GM23338 (cell line): ENCODE measurements at regions not wholly inside any gene's neighbourhood (a gene's known extent, or its start where the extent isn't known, plus 50 kb on each side); places are given as distances from the start of the nearest gene placed in this dataset.

ENCODE experiments used
- ATAC-seq: fragments of 200-7000 bp; cut with Tn5 transposase; 3 replicates; pipeline ENCODE4 v1.9.1; 2020
- DNase-seq: peaks from one replicate; pipeline ENCODE4 v3.0.0-alpha.2; 2015; ENCODE audit warnings: low spot score
- H2AFZ ChIP-seq: fragments of 200-600 bp; sonication (generic); 2 replicates; pipeline ENCODE4 v1.8.0; 2016; ENCODE audit warnings: antibody characterized with exemption, mild to moderate bottlenecking, moderate library complexity
- H3F3A ChIP-seq: fragments of 200-600 bp; sonication (generic); replicated peaks from 2 replicates; pipeline ENCODE4 v1.8.0; 2017; ENCODE audit warnings: antibody characterized with exemption, mixed run types, low read depth
- H3K27ac ChIP-seq: fragments of 200-600 bp; sonication (generic); 2 replicates; pipeline ENCODE4 v1.6.1; 2016; ENCODE audit warnings: low read depth
- H3K27me3 ChIP-seq: fragments of 200-600 bp; sonication (generic); 2 replicates; pipeline ENCODE4 v1.8.0; 2016; ENCODE audit warnings: mild to moderate bottlenecking, mixed run types, moderate library complexity; ENCODE audit not compliant: insufficient read depth
- H3K36me3 ChIP-seq: fragments of 200-600 bp; sonication (generic); 2 replicates; pipeline ENCODE4 v1.8.0; 2016; ENCODE audit warnings: mild to moderate bottlenecking; ENCODE audit not compliant: insufficient read depth
- H3K4me1 ChIP-seq: fragments of 200-600 bp; sonication (generic); 2 replicates; pipeline ENCODE4 v1.8.0; 2016; ENCODE audit warnings: mild to moderate bottlenecking, moderate library complexity; ENCODE audit not compliant: insufficient read depth
- H3K4me2 ChIP-seq: fragments of 200-600 bp; sonication (generic); 2 replicates; pipeline ENCODE4 v1.7.1; 2017; ENCODE audit warnings: mixed run types
- H3K4me3 ChIP-seq: fragments of 200-600 bp; sonication (generic); 2 replicates; pipeline ENCODE4 v1.6.1; 2016; ENCODE audit warnings: mixed run types
- H3K79me2 ChIP-seq: fragments of 200-600 bp; sonication (generic); replicated peaks from 2 replicates; pipeline ENCODE4 v1.8.0; 2017; ENCODE audit warnings: mild to moderate bottlenecking; ENCODE audit not compliant: insufficient read depth
- H3K9me2 ChIP-seq: fragments of 200-600 bp; sonication (generic); 2 replicates; pipeline ENCODE4 v1.8.0; 2017; ENCODE audit not compliant: insufficient read depth
- H4K20me1 ChIP-seq: fragments of 200-600 bp; sonication (generic); replicated peaks from 2 replicates; pipeline ENCODE4 v1.8.0; 2017; ENCODE audit warnings: mild to moderate bottlenecking; ENCODE audit not compliant: insufficient read depth
- H3K27ac Mint-ChIP-seq: 2 replicates; pipeline ENCODE4 v1.8.0; 2020; ENCODE audit warnings: inconsistent platforms, mild to moderate bottlenecking, moderate library complexity, mixed read lengths
- H3K27me3 Mint-ChIP-seq: 3 replicates; pipeline ENCODE4 v1.8.0; 2022; ENCODE audit warnings: low read depth, mild to moderate bottlenecking, moderate library complexity, mixed read lengths, inconsistent platforms; ENCODE audit not compliant: insufficient read depth, poor library complexity
- H3K36me3 Mint-ChIP-seq: 3 replicates; pipeline ENCODE4 v1.8.0; 2021; ENCODE audit warnings: low read depth, mild to moderate bottlenecking, inconsistent platforms, moderate library complexity, mixed read lengths
- H3K4me1 Mint-ChIP-seq: 3 replicates; pipeline ENCODE4 v1.8.0; 2020; ENCODE audit warnings: mild to moderate bottlenecking, inconsistent platforms, mixed read lengths
- H3K4me3 Mint-ChIP-seq: 3 replicates; pipeline ENCODE4 v1.8.0; 2021; ENCODE audit warnings: moderate library complexity, mild to moderate bottlenecking, inconsistent platforms, mixed read lengths
- H3K9me3 Mint-ChIP-seq: 3 replicates; pipeline ENCODE4 v1.8.0; 2020; ENCODE audit warnings: moderate library complexity, mild to moderate bottlenecking, inconsistent platforms, mixed read lengths
- CREB1 ChIP-seq: fragments of 250-450 bp; sonication (Bioruptor Pico); IDR thresholded peaks from 2 replicates; pipeline ENCODE4 v1.5.0; 2020; ENCODE audit warnings: low read depth, mild to moderate bottlenecking, moderate library complexity
- EZH2 ChIP-seq: fragments of 200-600 bp; sonication (generic); IDR thresholded peaks from one replicate; pipeline ENCODE4 v1.8.0; 2017; ENCODE audit warnings: antibody characterized with exemption, mild to moderate bottlenecking, low read depth; ENCODE audit not compliant: unreplicated experiment
- EZH2phosphoT487 ChIP-seq: fragments of 200-600 bp; sonication (generic); IDR thresholded peaks from one replicate; pipeline ENCODE4 v1.8.1; 2018; ENCODE audit warnings: antibody characterized with exemption; ENCODE audit not compliant: unreplicated experiment
- JUNB ChIP-seq: IDR thresholded peaks from one replicate; pipeline ENCODE4 v1.6.1; 2016; ENCODE audit warnings: antibody characterized with exemption; ENCODE audit not compliant: unreplicated experiment
- STAT1 ChIP-seq: IDR thresholded peaks from one replicate; pipeline ENCODE4 v1.6.1; 2016; ENCODE audit warnings: antibody characterized with exemption; ENCODE audit not compliant: unreplicated experiment
- ZNF114 ChIP-seq: fragments of 250-450 bp; sonication (Bioruptor Pico); IDR thresholded peaks from 2 replicates; pipeline ENCODE4 v1.5.0; 2020; ENCODE audit warnings: mild to moderate bottlenecking, moderate library complexity
- ZNF331 ChIP-seq: fragments of 250-450 bp; sonication (Bioruptor Pico); IDR thresholded peaks from 2 replicates; pipeline ENCODE4 v1.5.0; 2020; ENCODE audit warnings: low read depth, mild to moderate bottlenecking, moderate library complexity
- TF ChIP-seq, protein P1 (sequence below): IDR thresholded peaks from 2 replicates; pipeline ENCODE4 v1.6.1; 2016; ENCODE audit warnings: antibody characterized with exemption
- TF ChIP-seq, protein P2 (sequence below), 2 experiments: fragments of 200-600 bp in 1 of 2; sonication (generic) in 1 of 2; conservative IDR thresholded peaks; 2 replicates each; pipeline versions ENCODE4 v1.5.1 to v1.6.1; 2016 to 2017; ENCODE audit warnings: antibody characterized with exemption in 2 of 2, low read depth in 2 of 2, mild to moderate bottlenecking in 2 of 2, moderate library complexity in 1 of 2
- TF ChIP-seq, protein P3 (sequence below): IDR thresholded peaks from one replicate; pipeline ENCODE4 v1.6.1; 2018; ENCODE audit warnings: antibody characterized with exemption; ENCODE audit not compliant: unreplicated experiment

DNA sequence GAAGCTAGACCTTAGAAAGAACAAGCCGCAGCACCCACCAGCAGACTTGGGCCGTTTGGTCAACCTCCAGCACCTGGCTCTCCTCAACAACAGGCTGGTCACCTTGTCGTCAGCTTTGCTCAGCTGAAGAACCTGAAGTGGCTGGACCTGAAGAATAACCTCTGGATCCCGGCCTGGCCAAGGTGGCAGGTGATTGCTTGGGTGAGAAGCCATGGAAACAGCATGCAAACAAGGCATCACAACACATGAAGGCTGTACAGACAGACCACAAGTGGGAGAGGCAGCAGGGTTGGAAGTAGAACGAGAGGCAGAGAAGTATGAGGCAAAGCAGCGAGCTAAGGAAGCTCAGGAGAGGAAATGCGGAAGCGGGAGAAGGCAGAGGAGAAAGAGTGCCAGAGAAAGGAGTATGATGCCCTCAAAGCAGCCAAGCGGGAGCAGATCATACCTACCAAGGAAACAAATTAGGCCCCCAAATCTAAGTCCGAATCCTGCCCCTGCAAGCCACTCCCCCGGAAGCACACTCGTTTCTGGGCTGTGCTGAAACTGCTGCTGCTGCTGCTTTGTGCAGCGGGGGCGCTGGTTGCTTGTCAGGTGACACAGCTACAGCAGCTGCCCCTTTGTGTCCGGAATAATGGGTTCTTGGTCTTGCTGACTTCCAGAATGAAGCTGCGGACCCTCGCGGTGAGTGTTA is 121.6 kb upstream of the LGSN start:
- H3K9me3 Mint-ChIP-seq, result peaks cover 53% of the 10 kb centered on the region
- H3K36me3 Mint-ChIP-seq, result peaks cover 11% of the 10 kb centered on the region; the same call in 2 of the 3 replicates
- no peaks in the 10 kb centered on the region; the same call in 1 of the 3 replicates for H3K4me1 Mint-ChIP-seq
- H3K36me3 ChIP-seq, result no peaks in the 10 kb centered on the region
- H3K79me2 ChIP-seq, result no peaks in the 10 kb centered on the region
- peak; percentile 67; the same call in 2 of the 3 replicates for ATAC-seq
- H3K4me1 ChIP-seq, result no peaks in the 10 kb centered on the region
- H3K4me2 ChIP-seq, result no peak overlapping the region
- no peak overlapping the region for H3K27ac ChIP-seq
- no peak overlapping the region for H3K4me3 ChIP-seq
- no peaks in the 10 kb centered on the region for H3K27me3 Mint-ChIP-seq
- TF ChIP-seq, protein P1, sequence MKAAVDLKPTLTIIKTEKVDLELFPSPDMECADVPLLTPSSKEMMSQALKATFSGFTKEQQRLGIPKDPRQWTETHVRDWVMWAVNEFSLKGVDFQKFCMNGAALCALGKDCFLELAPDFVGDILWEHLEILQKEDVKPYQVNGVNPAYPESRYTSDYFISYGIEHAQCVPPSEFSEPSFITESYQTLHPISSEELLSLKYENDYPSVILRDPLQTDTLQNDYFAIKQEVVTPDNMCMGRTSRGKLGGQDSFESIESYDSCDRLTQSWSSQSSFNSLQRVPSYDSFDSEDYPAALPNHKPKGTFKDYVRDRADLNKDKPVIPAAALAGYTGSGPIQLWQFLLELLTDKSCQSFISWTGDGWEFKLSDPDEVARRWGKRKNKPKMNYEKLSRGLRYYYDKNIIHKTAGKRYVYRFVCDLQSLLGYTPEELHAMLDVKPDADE, result no peak
- no peak for TF ChIP-seq ZNF331 (CRISPR knock-in tag)
- no peak for TF ChIP-seq STAT1
- TF ChIP-seq EZH2, result no peak
- TF ChIP-seq EZH2phosphoT487, result no peak
- no peak for TF ChIP-seq CREB1 (CRISPR knock-in tag)
- TF ChIP-seq, protein P2, sequence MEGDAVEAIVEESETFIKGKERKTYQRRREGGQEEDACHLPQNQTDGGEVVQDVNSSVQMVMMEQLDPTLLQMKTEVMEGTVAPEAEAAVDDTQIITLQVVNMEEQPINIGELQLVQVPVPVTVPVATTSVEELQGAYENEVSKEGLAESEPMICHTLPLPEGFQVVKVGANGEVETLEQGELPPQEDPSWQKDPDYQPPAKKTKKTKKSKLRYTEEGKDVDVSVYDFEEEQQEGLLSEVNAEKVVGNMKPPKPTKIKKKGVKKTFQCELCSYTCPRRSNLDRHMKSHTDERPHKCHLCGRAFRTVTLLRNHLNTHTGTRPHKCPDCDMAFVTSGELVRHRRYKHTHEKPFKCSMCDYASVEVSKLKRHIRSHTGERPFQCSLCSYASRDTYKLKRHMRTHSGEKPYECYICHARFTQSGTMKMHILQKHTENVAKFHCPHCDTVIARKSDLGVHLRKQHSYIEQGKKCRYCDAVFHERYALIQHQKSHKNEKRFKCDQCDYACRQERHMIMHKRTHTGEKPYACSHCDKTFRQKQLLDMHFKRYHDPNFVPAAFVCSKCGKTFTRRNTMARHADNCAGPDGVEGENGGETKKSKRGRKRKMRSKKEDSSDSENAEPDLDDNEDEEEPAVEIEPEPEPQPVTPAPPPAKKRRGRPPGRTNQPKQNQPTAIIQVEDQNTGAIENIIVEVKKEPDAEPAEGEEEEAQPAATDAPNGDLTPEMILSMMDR (conservative IDR thresholded peaks at IDR 0.05; ENCODE audit: low read depth in 2 of 2), result peak; percentile 14 to 27; a peak in 1 of 4 replicates
- TF ChIP-seq JUNB, result no peak
- H3K9me2 ChIP-seq, result no peaks in the 10 kb centered on the region
- no peaks in the 10 kb centered on the region for H3F3A ChIP-seq
- DNase-seq, result peak; percentile 28
- H3K27me3 ChIP-seq, result no peaks in the 10 kb centered on the region
- no peaks in the 10 kb centered on the region for H4K20me1 ChIP-seq
- peak overlapping the region; percentile 91 for H2AFZ ChIP-seq
- H3K27ac Mint-ChIP-seq, result no peak overlapping the region
- no peak overlapping the region for H3K4me3 Mint-ChIP-seq

DNA sequence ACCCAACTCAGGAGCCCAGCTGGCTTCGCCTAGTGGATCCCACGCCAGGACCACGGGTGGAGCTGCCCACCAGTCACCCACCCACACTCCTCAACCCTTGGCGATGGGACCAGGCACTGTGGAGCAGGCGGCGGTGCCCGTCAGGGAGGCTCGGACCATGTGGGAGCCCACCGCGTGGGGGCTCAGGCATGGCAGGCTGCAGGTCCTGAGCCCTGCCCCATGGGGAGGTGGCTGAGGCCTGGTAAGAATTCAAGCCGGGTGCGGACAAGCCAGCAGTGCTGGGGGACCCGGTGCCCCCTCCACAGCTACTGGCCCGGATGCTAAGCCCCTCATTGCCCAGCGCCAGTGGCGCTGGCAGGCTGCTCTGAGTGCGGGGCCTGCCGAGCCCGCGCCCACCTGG is 123.1 kb upstream of the LGSN start:
- no peak overlapping the region for H2AFZ ChIP-seq
- H3F3A ChIP-seq, result no peaks in the 10 kb centered on the region
- Mint-ChIP-seq H3K27me3 (no peaks in the 10 kb centered on the region), H3K36me3 (peaks cover 11% of the 10 kb centered on the region; the same call in 2 of the 3 replicates), H3K4me1 (no peaks in the 10 kb centered on the region; the same call in 1 of the 3 replicates), H3K27ac (no peak overlapping the region), H3K9me3 (peaks cover 49% of the 10 kb centered on the region), H3K4me3 (no peak overlapping the region)
- H3K4me1 ChIP-seq, result no peaks in the 10 kb centered on the region
- DNase-seq (no peak), ATAC-seq (no peak)
- no peaks in the 10 kb centered on the region for H3K79me2 ChIP-seq
- no peak overlapping the region for H3K4me3 ChIP-seq
- no peaks in the 10 kb centered on the region for H3K36me3 ChIP-seq
- H3K4me2 ChIP-seq, result no peak overlapping the region
- H3K27me3 ChIP-seq, result no peaks in the 10 kb centered on the region
- no peaks in the 10 kb centered on the region for H4K20me1 ChIP-seq
- no peak overlapping the region for H3K27ac ChIP-seq
- no peaks in the 10 kb centered on the region for H3K9me2 ChIP-seq
- TF ChIP-seq ZNF114 (CRISPR knock-in tag) (no peak), JUNB (no peak), CREB1 (CRISPR knock-in tag) (no peak)
- TF ChIP-seq, protein P1, result no peak
- TF ChIP-seq, protein P3, sequence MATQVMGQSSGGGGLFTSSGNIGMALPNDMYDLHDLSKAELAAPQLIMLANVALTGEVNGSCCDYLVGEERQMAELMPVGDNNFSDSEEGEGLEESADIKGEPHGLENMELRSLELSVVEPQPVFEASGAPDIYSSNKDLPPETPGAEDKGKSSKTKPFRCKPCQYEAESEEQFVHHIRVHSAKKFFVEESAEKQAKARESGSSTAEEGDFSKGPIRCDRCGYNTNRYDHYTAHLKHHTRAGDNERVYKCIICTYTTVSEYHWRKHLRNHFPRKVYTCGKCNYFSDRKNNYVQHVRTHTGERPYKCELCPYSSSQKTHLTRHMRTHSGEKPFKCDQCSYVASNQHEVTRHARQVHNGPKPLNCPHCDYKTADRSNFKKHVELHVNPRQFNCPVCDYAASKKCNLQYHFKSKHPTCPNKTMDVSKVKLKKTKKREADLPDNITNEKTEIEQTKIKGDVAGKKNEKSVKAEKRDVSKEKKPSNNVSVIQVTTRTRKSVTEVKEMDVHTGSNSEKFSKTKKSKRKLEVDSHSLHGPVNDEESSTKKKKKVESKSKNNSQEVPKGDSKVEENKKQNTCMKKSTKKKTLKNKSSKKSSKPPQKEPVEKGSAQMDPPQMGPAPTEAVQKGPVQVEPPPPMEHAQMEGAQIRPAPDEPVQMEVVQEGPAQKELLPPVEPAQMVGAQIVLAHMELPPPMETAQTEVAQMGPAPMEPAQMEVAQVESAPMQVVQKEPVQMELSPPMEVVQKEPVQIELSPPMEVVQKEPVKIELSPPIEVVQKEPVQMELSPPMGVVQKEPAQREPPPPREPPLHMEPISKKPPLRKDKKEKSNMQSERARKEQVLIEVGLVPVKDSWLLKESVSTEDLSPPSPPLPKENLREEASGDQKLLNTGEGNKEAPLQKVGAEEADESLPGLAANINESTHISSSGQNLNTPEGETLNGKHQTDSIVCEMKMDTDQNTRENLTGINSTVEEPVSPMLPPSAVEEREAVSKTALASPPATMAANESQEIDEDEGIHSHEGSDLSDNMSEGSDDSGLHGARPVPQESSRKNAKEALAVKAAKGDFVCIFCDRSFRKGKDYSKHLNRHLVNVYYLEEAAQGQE, result no peak
